NCI-H2081 (cell line): ENCODE measurements at regions not wholly inside any gene's neighbourhood (a gene's known extent, or its start where the extent isn't known, plus 50 kb on each side); places are given as distances from the start of the nearest gene placed in this dataset.
"Not testable (repeated sequence)": the region's sequence is repeated elsewhere in the genome, so short reads cannot be mapped to it uniquely, and the experiment has no call there.

ENCODE experiments used
- DNase-seq, 2 experiments: peaks; one replicate each; lab custom pipeline; 2025; lab: John Stamatoyannopoulos, UW

GRCh38 chr9:17083258-17083657, 51.6 kb upstream of the CNTLN start:
- DNase-seq = no peak

- no peak for DNase-seq
These were observed 52.3 kb upstream of the CNTLN start for GRCh38 chr9:17082343-17083064.

- DNase-seq = no peak
These were observed 53.0 kb upstream of the CNTLN start for GRCh38 chr9:17081814-17082213.

DNA sequence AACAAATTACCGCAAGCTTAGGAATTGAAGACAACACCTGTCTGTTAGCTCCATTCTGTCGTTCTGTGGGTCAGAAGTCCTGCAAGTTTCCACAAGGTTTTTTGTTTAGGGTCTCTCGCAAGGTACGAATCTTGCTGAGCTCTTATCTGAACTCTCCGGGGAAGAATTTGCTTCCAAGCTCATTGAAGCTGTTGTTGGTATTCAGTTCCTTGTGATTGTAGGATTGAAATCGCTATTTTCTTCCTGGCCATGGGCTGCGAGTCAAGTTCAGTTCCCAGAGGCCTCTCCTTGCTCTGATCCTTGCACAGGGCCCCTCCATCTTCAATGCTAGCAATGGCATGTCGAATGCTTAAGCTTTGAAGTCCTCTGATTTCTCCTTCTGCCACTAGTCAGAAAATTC, 53.5 kb upstream of the CNTLN start:
- DNase-seq = no peak

DNA sequence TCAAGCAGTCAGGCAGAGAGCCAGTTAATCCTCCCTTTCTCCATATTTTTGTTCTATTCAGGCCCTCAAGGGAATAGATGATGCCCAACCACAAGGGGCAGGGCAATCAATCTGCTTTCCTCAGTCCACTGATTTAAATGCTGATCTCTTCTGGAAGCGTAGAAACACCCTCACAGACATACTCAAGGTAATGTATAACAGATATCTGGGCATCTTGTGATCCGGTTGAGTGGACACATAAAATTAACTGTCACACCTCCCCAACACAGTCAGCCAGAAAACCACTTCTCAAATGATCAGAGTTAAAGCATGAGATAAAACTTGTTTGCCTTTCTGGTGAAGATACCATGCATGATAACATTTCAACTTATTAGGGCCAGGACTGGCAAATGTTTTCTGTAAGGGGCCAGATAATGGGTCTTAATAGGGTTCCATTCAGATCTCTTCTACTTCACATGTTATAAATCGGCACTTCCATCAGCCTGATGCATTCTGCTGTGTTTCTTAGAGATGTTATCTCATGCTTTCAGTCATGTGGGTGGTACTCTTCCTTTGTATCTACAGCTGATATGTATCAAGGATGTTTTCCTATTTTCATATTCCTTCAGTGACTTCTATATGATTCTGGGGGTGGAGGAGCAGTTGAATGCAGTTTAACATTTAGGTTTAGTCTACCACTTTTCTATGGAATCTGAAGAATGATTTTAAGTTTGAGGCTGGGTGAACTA, 58.9 kb upstream of the CNTLN start:
- DNase-seq = no peak

DNA sequence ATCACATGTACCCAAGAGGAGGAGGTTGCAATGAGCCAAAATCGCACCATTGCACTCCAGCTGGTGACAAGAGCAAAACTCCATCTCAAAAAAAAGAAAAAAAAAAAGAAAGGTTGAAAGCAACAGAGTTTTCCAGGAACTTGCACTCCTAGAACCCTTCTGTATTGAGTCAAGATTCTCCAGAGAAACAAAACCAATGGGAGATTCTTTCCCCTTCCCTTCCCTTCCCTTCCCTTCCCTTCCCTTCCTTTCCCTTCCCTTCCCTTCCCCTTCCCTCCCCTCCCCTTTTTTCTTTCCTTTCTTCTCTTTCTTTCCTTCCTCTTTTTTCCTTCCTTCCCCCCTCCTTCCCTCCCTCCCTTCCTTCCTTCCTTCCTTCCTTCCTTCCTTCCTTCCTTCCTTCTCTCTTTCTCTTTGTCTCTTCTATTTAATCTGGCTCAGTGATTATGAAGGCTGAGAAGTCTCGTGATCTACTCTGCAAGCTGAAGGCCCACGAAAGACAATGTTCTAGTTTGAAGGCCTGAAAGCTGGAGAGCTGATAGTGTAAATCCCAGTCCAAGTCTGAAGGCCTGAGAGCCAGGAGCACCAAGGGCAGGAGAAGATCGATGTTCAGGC, 59.6 kb upstream of the CNTLN start:
- no peak for DNase-seq

- DNase-seq = not testable (repeated sequence)
These were observed 62.3 kb upstream of the CNTLN start for GRCh38 chr9:17072563-17072962.

GRCh38 chr9:17068671-17069070, 66.2 kb upstream of the CNTLN start:
- no peak for DNase-seq

DNA sequence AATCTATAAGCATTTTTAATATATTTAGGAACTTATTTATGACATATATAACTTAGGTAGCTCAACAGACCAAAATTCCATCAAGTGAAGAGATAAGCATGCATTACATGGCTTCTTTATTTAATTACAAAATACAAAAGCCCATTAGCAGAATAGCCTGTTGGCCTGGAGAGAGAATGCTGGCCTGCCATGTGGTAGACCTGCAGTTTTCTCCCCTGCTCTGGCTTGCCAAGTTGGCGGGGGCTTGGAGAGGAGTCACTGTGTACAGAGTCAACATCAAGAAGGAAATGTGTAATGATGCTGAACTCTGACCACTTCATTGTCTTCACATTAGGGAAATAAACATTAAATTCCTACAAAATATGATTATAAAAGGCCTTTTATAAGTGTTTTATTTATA, 69.8 kb upstream of the CNTLN start:
- DNase-seq = peak; percentile 20 to 73

DNA sequence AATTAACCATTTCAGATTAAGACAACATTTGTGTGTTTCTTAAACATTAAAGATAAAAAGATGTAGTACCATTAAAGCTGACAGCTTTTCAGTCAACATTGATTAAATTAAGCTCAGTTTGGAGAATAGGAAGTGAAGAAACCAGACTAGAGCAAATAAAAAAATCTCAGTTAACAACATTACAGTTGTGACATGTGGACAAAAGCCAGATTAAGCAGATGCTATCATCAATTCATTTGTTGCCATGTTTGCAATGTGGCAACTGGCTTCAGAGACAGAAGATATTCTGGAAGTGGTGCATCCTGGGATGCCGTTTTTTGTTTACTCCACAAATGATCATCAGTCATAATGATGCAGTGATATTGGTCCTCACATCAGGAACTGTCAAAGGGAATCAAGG, 70.3 kb upstream of the CNTLN start:
- peak; percentile 4 to 59 for DNase-seq

GRCh38 chr9:17063535-17064135, 71.2 kb upstream of the CNTLN start:
- DNase-seq = peak; percentile 74 to 75

GRCh38 chr9:17062497-17062896, 72.3 kb upstream of the CNTLN start:
- DNase-seq = no peak

DNA sequence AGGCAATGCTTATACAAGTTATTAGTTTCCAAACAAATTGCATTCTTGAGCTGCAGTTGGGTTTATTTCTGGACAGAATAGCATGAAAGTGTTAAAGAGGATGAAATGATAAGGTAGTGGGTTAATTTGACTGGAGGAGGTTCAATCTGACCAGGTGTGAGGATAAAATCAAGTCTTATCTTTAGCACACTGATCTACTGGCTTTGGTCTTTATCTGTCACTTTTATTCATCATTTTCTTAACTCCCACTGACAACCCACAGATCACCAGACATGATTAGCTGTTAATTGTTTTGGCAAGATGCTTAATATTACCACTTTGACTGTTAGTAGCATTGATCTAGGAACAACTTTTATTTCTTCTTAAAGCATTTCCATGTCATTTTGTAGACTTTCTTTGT, 74.4 kb upstream of the CNTLN start:
- DNase-seq = no peak

DNA sequence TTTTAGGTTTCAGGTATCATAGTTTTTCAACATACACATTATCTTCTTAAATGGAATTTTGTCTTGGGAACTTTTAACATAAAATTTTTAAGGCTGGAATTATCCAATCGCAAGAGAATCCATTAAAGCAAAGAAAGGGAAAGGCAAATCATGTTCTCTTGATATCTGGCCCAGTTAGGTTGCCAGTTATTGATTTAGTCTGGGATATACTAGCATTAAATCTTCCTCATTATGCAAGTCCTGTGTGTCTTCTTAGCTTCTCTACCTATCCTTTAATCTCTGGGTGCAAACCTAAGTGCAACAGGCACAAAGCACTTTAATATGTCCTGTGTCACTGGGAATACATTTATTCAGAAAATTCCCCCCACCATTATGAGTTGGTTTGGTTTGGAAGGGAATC, 75.4 kb upstream of the CNTLN start:
- DNase-seq = no peak

- DNase-seq = peak; percentile 38 to 85
These were observed 77.1 kb upstream of the CNTLN start for GRCh38 chr9:17057729-17058128.

DNA sequence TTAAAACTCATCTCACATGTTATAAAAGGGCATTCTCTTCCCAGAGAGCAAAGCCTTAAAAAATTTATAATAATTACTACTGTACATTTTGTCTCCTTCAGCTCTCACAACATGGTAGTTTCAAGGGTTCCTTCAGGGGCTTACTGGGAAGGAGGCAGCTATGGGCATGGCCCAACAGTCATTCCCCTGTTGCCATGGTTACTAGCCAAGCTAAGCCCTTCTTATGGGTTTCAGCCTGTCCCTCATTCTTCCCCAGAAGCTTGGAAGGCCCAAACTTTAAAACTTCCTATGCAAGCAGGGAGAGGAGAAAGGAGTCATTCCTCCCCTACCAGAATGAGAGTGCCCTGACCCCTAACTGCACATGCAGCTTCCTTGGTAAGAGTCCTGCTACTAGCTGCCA, 82.2 kb upstream of the CNTLN start:
- DNase-seq = no peak

DNA sequence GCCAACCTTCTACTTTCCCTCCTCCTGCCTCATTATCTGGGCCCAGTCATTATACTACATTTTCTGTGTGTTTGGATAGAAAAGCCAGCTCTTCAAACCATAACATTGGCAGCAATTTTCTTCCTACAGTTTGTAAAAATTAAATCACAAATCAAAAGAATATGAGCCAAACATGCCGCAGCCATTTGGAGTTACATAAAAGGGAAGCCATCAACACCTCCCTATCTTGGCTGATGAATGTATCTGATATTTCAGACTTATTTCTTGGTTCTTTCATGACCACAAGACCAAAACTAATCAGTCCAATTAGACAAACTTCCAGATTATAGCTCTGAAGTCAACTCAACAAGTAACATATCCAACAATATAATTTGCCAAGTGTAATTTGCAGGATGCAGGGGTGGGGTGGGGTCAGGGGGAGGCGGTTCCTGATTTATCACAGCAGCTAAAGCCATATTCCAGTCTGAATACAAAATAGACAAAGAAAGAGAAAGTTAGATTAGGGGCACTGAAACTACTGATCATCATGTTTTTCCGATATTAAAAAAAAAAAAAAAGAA, 89.4 kb upstream of the CNTLN start:
- peak in 1 of 2 experiments; percentile 29 for DNase-seq

DNA sequence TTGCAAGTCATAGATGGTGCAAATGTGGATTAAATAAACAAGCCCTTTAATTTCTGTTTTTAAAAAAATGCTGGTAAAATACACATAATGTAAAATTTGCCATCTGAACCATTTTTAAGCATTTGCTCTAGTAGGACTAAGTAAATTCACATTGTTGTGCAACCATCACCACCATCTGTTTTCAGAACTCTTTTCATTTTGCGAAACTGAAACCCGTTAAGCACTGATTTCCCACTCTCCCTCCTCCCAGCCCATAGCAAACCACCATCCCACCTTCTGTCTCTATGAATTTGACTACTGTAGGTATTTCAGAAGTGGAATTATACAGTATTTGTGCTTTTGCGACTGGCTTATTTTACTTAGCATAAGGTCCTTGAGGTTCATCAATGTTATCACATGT, 103.3 kb upstream of the CNTLN start:
- no peak for DNase-seq

- DNase-seq = no peak
These were observed 109.6 kb upstream of the CNTLN start for GRCh38 chr9:17025281-17025680.

GRCh38 chr9:17024129-17024528, 110.7 kb upstream of the CNTLN start:
- no peak for DNase-seq

DNA sequence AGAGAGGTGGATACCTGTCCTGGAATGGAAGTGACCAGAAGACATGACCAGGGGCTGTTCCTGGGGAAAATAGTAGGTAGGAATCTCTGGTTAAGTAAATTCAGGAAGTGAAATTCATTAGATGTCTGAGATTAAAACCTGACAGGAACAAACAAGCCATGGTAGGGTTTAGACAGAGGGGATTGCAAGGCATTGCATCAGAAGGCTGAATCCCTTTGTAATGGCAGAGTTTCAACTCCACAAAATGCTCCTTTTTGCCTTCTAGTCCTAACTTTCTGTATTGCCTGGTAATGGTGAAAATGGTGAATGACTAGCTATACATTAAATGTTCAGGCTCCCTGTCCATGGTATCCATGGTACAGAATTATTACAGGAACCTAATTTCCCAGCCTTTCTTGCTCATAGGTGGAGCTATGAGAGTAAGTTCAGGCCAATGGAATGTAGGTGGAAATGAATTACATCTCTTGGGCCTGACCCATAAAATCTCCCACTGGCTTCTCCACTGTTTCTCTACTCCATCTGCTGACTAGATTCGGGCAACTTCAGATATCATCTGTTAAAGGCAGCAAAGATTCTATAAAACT, 113.4 kb upstream of the CNTLN start:
- DNase-seq = no peak

GRCh38 chr9:17019398-17019797, 115.4 kb upstream of the CNTLN start:
- DNase-seq = no peak
